ENCODE measurements at regions not wholly inside any gene's neighbourhood (a gene's known extent, or its start where the extent isn't known, plus 50 kb on each side); places are given as distances from the start of the nearest gene placed in this dataset.

GRCh38 chr5:15004506-15004905 lies 132.9 kb upstream of the ANKH start:
- DNase-seq, result no peak
- H3K27me3 ChIP-seq (replicated peaks; ENCODE audit: insufficient read depth, low read length), result no peaks in the 10 kb centered on the region
- H3K79me2 ChIP-seq (ENCODE audit: low read length), result no peaks in the 10 kb centered on the region
- no peaks in the 10 kb centered on the region for H3K36me3 ChIP-seq (replicated peaks; ENCODE audit: insufficient read depth, low read length)
- TF ChIP-seq EZH2phosphoT487 (IDR thresholded peaks at IDR 0.05; ENCODE audit: low read length) (no peak), EZH2 (optimal IDR thresholded peaks at IDR 0.05; ENCODE audit: low read depth, low read length) (no peak)
- TF ChIP-seq, protein P1, sequence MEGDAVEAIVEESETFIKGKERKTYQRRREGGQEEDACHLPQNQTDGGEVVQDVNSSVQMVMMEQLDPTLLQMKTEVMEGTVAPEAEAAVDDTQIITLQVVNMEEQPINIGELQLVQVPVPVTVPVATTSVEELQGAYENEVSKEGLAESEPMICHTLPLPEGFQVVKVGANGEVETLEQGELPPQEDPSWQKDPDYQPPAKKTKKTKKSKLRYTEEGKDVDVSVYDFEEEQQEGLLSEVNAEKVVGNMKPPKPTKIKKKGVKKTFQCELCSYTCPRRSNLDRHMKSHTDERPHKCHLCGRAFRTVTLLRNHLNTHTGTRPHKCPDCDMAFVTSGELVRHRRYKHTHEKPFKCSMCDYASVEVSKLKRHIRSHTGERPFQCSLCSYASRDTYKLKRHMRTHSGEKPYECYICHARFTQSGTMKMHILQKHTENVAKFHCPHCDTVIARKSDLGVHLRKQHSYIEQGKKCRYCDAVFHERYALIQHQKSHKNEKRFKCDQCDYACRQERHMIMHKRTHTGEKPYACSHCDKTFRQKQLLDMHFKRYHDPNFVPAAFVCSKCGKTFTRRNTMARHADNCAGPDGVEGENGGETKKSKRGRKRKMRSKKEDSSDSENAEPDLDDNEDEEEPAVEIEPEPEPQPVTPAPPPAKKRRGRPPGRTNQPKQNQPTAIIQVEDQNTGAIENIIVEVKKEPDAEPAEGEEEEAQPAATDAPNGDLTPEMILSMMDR (IDR thresholded peaks at IDR 0.05; ENCODE audit: low read length), result no peak
- 0 out of 2 replicates have a peak, but pooled peaks cover 4% of the 10 kb centered on the region for H3K4me1 ChIP-seq (ENCODE audit: low read length)
- no peaks in the 10 kb centered on the region for H4K20me1 ChIP-seq (ENCODE audit: insufficient read depth, low read length)
- no peak overlapping the region for H3K4me3 ChIP-seq (ENCODE audit: low read length)
- no peak overlapping the region for H3K4me2 ChIP-seq (ENCODE audit: low read depth, low read length)
- no peaks in the 10 kb centered on the region for H3K9me2 ChIP-seq (replicated peaks; ENCODE audit: insufficient read depth, low read length)
- H3F3A ChIP-seq (ENCODE audit: insufficient read depth, low read length), result no peaks in the 10 kb centered on the region
- no peak overlapping the region for H3K9ac ChIP-seq (ENCODE audit: low read length)
- no peak overlapping the region for H2AFZ ChIP-seq (ENCODE audit: low read length)
- no peaks in the 10 kb centered on the region for H3K9me3 ChIP-seq (replicated peaks; ENCODE audit: insufficient read depth, low read length)
- no peak overlapping the region for H3K27ac ChIP-seq (ENCODE audit: low read length)

DNA sequence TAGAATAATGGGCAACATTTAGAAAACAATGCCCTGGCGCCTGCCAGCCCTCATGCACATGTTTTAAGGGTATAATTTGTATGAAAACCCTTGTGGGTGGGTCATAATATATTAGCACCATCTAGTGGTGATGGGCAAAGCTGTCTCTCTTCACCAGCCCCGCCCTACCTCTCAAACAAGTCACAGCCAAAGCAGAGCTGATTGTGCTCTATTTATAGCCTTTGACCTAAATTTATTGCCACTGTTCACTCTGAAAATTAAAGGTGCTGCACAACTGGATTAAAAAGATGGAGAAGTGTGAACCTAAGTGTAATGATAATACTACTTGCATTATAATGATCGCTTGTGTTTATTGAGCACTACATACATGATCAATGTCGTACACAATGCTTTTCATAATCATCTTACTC lies 131.9 kb upstream of the ANKH start:
- Histone ChIP-seq H3K4me3 (ENCODE audit: low read length) (no peak overlapping the region), H3K4me2 (ENCODE audit: low read depth, low read length) (no peak overlapping the region), H3K4me1 (ENCODE audit: low read length) (0 out of 2 replicates have a peak, but pooled peaks cover 4% of the 10 kb centered on the region), H3K79me2 (ENCODE audit: low read length) (no peaks in the 10 kb centered on the region), H3K9me3 (replicated peaks; ENCODE audit: insufficient read depth, low read length) (no peaks in the 10 kb centered on the region), H4K20me1 (ENCODE audit: insufficient read depth, low read length) (no peaks in the 10 kb centered on the region), H3K9me2 (replicated peaks; ENCODE audit: insufficient read depth, low read length) (no peaks in the 10 kb centered on the region), H3K36me3 (replicated peaks; ENCODE audit: insufficient read depth, low read length) (no peaks in the 10 kb centered on the region), H3K27me3 (replicated peaks; ENCODE audit: insufficient read depth, low read length) (no peaks in the 10 kb centered on the region), H3F3A (ENCODE audit: insufficient read depth, low read length) (no peaks in the 10 kb centered on the region), H3K27ac (ENCODE audit: low read length) (no peak overlapping the region), H3K9ac (ENCODE audit: low read length) (no peak overlapping the region), H2AFZ (ENCODE audit: low read length) (no peak overlapping the region)
- TF ChIP-seq, protein P1 (IDR thresholded peaks at IDR 0.05; ENCODE audit: low read length), result peak; percentile 88
- TF ChIP-seq EZH2phosphoT487 (IDR thresholded peaks at IDR 0.05; ENCODE audit: low read length), result no peak
- DNase-seq, result peak; percentile 74

DNA sequence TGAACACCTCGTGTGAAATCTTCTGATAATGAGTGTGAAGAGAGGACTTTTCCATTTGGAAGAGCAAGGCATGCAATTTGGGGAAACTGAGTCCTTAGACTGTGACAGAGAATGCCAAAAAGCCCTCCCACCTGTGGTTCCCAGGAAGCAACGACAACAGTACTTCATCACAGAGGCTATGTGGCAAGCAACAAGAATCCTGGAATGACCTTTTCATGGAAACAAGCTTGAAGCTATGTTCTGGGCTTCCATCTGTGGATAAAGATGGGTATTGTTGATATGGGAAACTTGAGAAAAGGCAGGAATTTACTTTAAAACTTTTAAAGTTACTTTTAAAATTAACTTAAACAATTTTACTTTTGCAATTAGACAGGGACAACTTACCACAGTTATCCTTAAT lies 131.2 kb upstream of the ANKH start:
- Histone ChIP-seq H4K20me1 (ENCODE audit: insufficient read depth, low read length) (no peaks in the 10 kb centered on the region), H3K79me2 (ENCODE audit: low read length) (no peaks in the 10 kb centered on the region), H3K9me3 (replicated peaks; ENCODE audit: insufficient read depth, low read length) (no peaks in the 10 kb centered on the region), H2AFZ (ENCODE audit: low read length) (no peak overlapping the region), H3K9me2 (replicated peaks; ENCODE audit: insufficient read depth, low read length) (no peaks in the 10 kb centered on the region), H3K36me3 (replicated peaks; ENCODE audit: insufficient read depth, low read length) (no peaks in the 10 kb centered on the region), H3K9ac (ENCODE audit: low read length) (no peak overlapping the region), H3F3A (ENCODE audit: insufficient read depth, low read length) (no peaks in the 10 kb centered on the region), H3K4me3 (ENCODE audit: low read length) (no peak overlapping the region), H3K4me2 (ENCODE audit: low read depth, low read length) (no peak overlapping the region), H3K27ac (ENCODE audit: low read length) (no peak overlapping the region), H3K27me3 (replicated peaks; ENCODE audit: insufficient read depth, low read length) (no peaks in the 10 kb centered on the region), H3K4me1 (ENCODE audit: low read length) (0 out of 2 replicates have a peak, but pooled peaks cover 4% of the 10 kb centered on the region)
- no peak for DNase-seq
- TF ChIP-seq EZH2 (optimal IDR thresholded peaks at IDR 0.05; ENCODE audit: low read depth, low read length) (no peak), EZH2phosphoT487 (IDR thresholded peaks at IDR 0.05; ENCODE audit: low read length) (no peak)
- TF ChIP-seq, protein P1 (IDR thresholded peaks at IDR 0.05; ENCODE audit: low read length), result no peak

Data from MM.1S (cell line).